ENCODE measurements at regions not wholly inside any gene's neighbourhood (a gene's known extent, or its start where the extent isn't known, plus 50 kb on each side); places are given as distances from the start of the nearest gene placed in this dataset.

GRCh38 chr2:15721411-15722067 lies 129.9 kb downstream of the DDX1 start:
- no peak for DNase-seq (ENCODE audit: low read depth)
- no peaks in the 10 kb centered on the region for H3K9me3 ChIP-seq (ENCODE audit: control insufficient read depth, low read length)
- H3K9ac ChIP-seq (ENCODE audit: low read length) = no peak overlapping the region
- H3K4me3 ChIP-seq (ENCODE audit: low read length) = no peak overlapping the region
- no peaks in the 10 kb centered on the region for H3K4me1 ChIP-seq (ENCODE audit: control insufficient read depth, insufficient read depth, low read length)
- peaks cover 57% of the 10 kb centered on the region for H3K27me3 ChIP-seq (replicated peaks; ENCODE audit: control insufficient read depth, insufficient read depth, low read length)
- no peaks in the 10 kb centered on the region for H3K36me3 ChIP-seq (ENCODE audit: control insufficient read depth, insufficient read depth, low read length, severe bottlenecking)

DNA sequence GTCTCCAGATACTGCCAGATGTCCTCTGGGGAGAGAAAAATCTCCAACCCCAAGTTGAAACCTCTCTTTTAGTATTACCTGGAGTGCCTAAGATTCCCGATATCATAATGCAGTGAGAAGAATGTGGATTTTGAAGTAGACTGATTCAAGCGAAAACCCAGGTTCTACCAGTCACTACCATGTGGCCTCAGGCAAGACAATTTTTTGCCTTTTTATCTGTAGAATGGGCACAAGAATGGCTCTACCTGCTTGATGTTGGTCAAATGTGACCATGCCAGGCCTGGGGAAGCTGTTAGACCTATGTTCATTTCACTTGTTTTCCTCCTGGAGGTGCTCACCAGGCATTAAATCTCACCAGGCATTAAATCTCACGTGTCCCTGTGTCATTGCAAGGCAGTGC lies 131.3 kb downstream of the DDX1 start:
- DNase-seq (ENCODE audit: low read depth) = no peak
- Histone ChIP-seq H3K9me3 (ENCODE audit: control insufficient read depth, low read length) (no peaks in the 10 kb centered on the region), H3K9ac (ENCODE audit: low read length) (no peak overlapping the region), H3K4me3 (ENCODE audit: low read length) (no peak overlapping the region), H3K27me3 (replicated peaks; ENCODE audit: control insufficient read depth, insufficient read depth, low read length) (peaks cover 62% of the 10 kb centered on the region), H3K4me1 (ENCODE audit: control insufficient read depth, insufficient read depth, low read length) (no peaks in the 10 kb centered on the region), H3K36me3 (ENCODE audit: control insufficient read depth, insufficient read depth, low read length, severe bottlenecking) (no peaks in the 10 kb centered on the region)

- no peaks in the 10 kb centered on the region for H3K9me3 ChIP-seq (ENCODE audit: control insufficient read depth, low read length)
- DNase-seq (ENCODE audit: low read depth) = no peak
- H3K36me3 ChIP-seq (ENCODE audit: control insufficient read depth, insufficient read depth, low read length, severe bottlenecking) = no peaks in the 10 kb centered on the region
Measured at GRCh38 chr2:15724235-15724634, 132.6 kb downstream of the DDX1 start.

GRCh38 chr2:15725101-15725781 lies 133.6 kb downstream of the DDX1 start:
- no peak overlapping the region for H3K9ac ChIP-seq (ENCODE audit: low read length)
- no peak for DNase-seq (ENCODE audit: low read depth)
- H3K27me3 ChIP-seq (replicated peaks; ENCODE audit: control insufficient read depth, insufficient read depth, low read length) = peaks cover 69% of the 10 kb centered on the region
- H3K9me3 ChIP-seq (ENCODE audit: control insufficient read depth, low read length) = no peaks in the 10 kb centered on the region
- no peaks in the 10 kb centered on the region for H3K36me3 ChIP-seq (ENCODE audit: control insufficient read depth, insufficient read depth, low read length, severe bottlenecking)
- H3K4me3 ChIP-seq (ENCODE audit: low read length) = no peak overlapping the region
- peaks cover 4% of the 10 kb centered on the region for H3K4me1 ChIP-seq (ENCODE audit: control insufficient read depth, insufficient read depth, low read length)

More at GRCh38 chr2:15724235-15724634, 132.6 kb downstream of the DDX1 start:
- H3K9ac ChIP-seq (ENCODE audit: low read length) = no peak overlapping the region
- H3K4me3 ChIP-seq (ENCODE audit: low read length) = no peak overlapping the region
- H3K4me1 ChIP-seq (ENCODE audit: control insufficient read depth, insufficient read depth, low read length) = no peaks in the 10 kb centered on the region
- peaks cover 74% of the 10 kb centered on the region for H3K27me3 ChIP-seq (replicated peaks; ENCODE audit: control insufficient read depth, insufficient read depth, low read length)

DNA sequence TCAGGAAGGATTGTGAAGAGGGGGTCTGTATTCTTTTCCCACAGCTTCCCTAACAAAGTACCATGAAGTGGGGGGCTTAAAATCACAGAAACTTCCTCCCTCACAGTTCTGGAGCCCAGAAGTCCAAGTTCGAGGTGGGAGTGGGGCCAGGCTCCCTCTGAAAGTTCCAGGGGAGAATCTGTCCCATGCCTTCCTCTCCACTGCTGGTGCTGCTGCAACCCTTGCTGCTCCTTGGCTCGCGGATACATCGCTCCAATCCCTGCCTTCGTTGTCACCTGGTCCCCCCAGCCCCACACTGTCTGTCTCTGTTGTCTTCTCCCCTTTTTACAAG lies 134.1 kb downstream of the DDX1 start:
- Histone ChIP-seq H3K27me3 (replicated peaks; ENCODE audit: control insufficient read depth, insufficient read depth, low read length) (peaks cover 70% of the 10 kb centered on the region), H3K4me3 (ENCODE audit: low read length) (no peak overlapping the region), H3K4me1 (ENCODE audit: control insufficient read depth, insufficient read depth, low read length) (peaks cover 9% of the 10 kb centered on the region), H3K9me3 (ENCODE audit: control insufficient read depth, low read length) (no peaks in the 10 kb centered on the region), H3K36me3 (ENCODE audit: control insufficient read depth, insufficient read depth, low read length, severe bottlenecking) (no peaks in the 10 kb centered on the region), H3K9ac (ENCODE audit: low read length) (no peak overlapping the region)
- DNase-seq (ENCODE audit: low read depth) = no peak

- no peak for DNase-seq (ENCODE audit: low read depth)
- peaks cover 72% of the 10 kb centered on the region for H3K27me3 ChIP-seq (replicated peaks; ENCODE audit: control insufficient read depth, insufficient read depth, low read length)
- H3K4me1 ChIP-seq (ENCODE audit: control insufficient read depth, insufficient read depth, low read length) = peaks cover 12% of the 10 kb centered on the region
- no peak overlapping the region for H3K9ac ChIP-seq (ENCODE audit: low read length)
- H3K9me3 ChIP-seq (ENCODE audit: control insufficient read depth, low read length) = no peaks in the 10 kb centered on the region
- no peaks in the 10 kb centered on the region for H3K36me3 ChIP-seq (ENCODE audit: control insufficient read depth, insufficient read depth, low read length, severe bottlenecking)
- H3K4me3 ChIP-seq (ENCODE audit: low read length) = no peak overlapping the region
Measured at GRCh38 chr2:15726321-15727057, 134.8 kb downstream of the DDX1 start.

- H3K9ac ChIP-seq (ENCODE audit: low read length) = no peak overlapping the region
- H3K4me3 ChIP-seq (ENCODE audit: low read length) = no peak overlapping the region
- no peaks in the 10 kb centered on the region for H3K36me3 ChIP-seq (ENCODE audit: control insufficient read depth, insufficient read depth, low read length, severe bottlenecking)
- DNase-seq (ENCODE audit: low read depth) = no peak
- peaks cover 13% of the 10 kb centered on the region for H3K4me1 ChIP-seq (ENCODE audit: control insufficient read depth, insufficient read depth, low read length)
- H3K27me3 ChIP-seq (replicated peaks; ENCODE audit: control insufficient read depth, insufficient read depth, low read length) = peaks cover 74% of the 10 kb centered on the region
- no peaks in the 10 kb centered on the region for H3K9me3 ChIP-seq (ENCODE audit: control insufficient read depth, low read length)
Measured at GRCh38 chr2:15727396-15728244, 136.0 kb downstream of the DDX1 start.

- Histone ChIP-seq H3K9ac (ENCODE audit: low read length) (no peak overlapping the region), H3K27me3 (replicated peaks; ENCODE audit: control insufficient read depth, insufficient read depth, low read length) (peaks cover 71% of the 10 kb centered on the region), H3K4me1 (ENCODE audit: control insufficient read depth, insufficient read depth, low read length) (peaks cover 19% of the 10 kb centered on the region), H3K9me3 (ENCODE audit: control insufficient read depth, low read length) (no peaks in the 10 kb centered on the region), H3K4me3 (ENCODE audit: low read length) (no peak overlapping the region), H3K36me3 (ENCODE audit: control insufficient read depth, insufficient read depth, low read length, severe bottlenecking) (no peaks in the 10 kb centered on the region)
- DNase-seq (ENCODE audit: low read depth) = no peak
Measured at GRCh38 chr2:15728245-15728938, 136.7 kb downstream of the DDX1 start.

DNA sequence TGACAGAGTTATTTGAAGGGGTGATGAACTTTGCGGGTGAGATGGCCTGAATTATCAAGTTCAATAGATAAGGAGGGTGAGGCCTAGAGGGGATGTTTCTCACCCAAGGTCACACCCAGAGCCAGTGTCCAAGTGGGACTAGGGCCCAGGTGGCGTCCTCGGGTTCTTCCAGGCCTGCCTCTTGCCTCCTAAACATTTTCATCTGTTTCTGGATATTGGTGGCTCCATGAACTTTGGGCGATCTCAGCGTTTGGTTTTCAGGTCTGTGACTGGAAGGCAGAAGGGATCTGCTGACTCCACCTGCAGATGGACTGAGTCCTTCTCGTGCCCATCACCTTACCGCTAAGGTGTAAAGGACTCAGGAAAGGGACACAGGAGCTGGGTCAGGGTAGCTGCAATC lies 137.3 kb downstream of the DDX1 start:
- Histone ChIP-seq H3K36me3 (ENCODE audit: control insufficient read depth, insufficient read depth, low read length, severe bottlenecking) (no peaks in the 10 kb centered on the region), H3K27me3 (replicated peaks; ENCODE audit: control insufficient read depth, insufficient read depth, low read length) (peaks cover 68% of the 10 kb centered on the region), H3K9me3 (ENCODE audit: control insufficient read depth, low read length) (no peaks in the 10 kb centered on the region), H3K4me3 (ENCODE audit: low read length) (no peak overlapping the region), H3K9ac (ENCODE audit: low read length) (no peak overlapping the region), H3K4me1 (ENCODE audit: control insufficient read depth, insufficient read depth, low read length) (peaks cover 25% of the 10 kb centered on the region)
- DNase-seq (ENCODE audit: low read depth) = no peak

GRCh38 chr2:15729709-15730544 lies 138.3 kb downstream of the DDX1 start:
- Histone ChIP-seq H3K36me3 (ENCODE audit: control insufficient read depth, insufficient read depth, low read length, severe bottlenecking) (no peaks in the 10 kb centered on the region), H3K27me3 (replicated peaks; ENCODE audit: control insufficient read depth, insufficient read depth, low read length) (peaks cover 58% of the 10 kb centered on the region), H3K9me3 (ENCODE audit: control insufficient read depth, low read length) (no peaks in the 10 kb centered on the region), H3K4me3 (ENCODE audit: low read length) (no peak overlapping the region), H3K9ac (ENCODE audit: low read length) (no peak overlapping the region), H3K4me1 (ENCODE audit: control insufficient read depth, insufficient read depth, low read length) (peaks cover 32% of the 10 kb centered on the region)
- peak; percentile 0 for DNase-seq (ENCODE audit: low read depth)
